GM13977 (cell line): ENCODE measurements at regions not wholly inside any gene's neighbourhood (a gene's known extent, or its start where the extent isn't known, plus 50 kb on each side); places are given as distances from the start of the nearest gene placed in this dataset.

Source experiments
- DNase-seq: peaks from one replicate; pipeline ENCODE4 v3.0.0; 2012; ENCODE audit warnings: low spot score
- in situ Hi-C: fragments of 300-500 bp; cut with MboI; formaldehyde crosslinking; loops from one replicate; pipeline ENCODE4 v1.12.0; 2022; ENCODE audit warnings: low sequenced_read_pairs, low pct_unique_long_range_greater_than_20kb, mixed read lengths, inconsistent platforms; ENCODE audit not compliant: unreplicated experiment
- TF ChIP-seq, protein P1 (sequence below): IDR thresholded peaks from 2 replicates; pipeline ENCODE4 v1.5.1; 2012; ENCODE audit warnings: mild to moderate bottlenecking, control low read depth; ENCODE audit not compliant: insufficient read depth; ENCODE audit errors: extremely low read depth, missing control alignments

- in situ Hi-C loops, result no loop called here
- no peak for DNase-seq
- TF ChIP-seq, protein P1, sequence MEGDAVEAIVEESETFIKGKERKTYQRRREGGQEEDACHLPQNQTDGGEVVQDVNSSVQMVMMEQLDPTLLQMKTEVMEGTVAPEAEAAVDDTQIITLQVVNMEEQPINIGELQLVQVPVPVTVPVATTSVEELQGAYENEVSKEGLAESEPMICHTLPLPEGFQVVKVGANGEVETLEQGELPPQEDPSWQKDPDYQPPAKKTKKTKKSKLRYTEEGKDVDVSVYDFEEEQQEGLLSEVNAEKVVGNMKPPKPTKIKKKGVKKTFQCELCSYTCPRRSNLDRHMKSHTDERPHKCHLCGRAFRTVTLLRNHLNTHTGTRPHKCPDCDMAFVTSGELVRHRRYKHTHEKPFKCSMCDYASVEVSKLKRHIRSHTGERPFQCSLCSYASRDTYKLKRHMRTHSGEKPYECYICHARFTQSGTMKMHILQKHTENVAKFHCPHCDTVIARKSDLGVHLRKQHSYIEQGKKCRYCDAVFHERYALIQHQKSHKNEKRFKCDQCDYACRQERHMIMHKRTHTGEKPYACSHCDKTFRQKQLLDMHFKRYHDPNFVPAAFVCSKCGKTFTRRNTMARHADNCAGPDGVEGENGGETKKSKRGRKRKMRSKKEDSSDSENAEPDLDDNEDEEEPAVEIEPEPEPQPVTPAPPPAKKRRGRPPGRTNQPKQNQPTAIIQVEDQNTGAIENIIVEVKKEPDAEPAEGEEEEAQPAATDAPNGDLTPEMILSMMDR, result no peak
Measured at GRCh38 chr5:124806373-124807077, 60.1 kb upstream of the ZNF608 start.

- DNase-seq, result no peak
- TF ChIP-seq, protein P1, result no peak
- in situ Hi-C loops, result no loop called here
Measured at GRCh38 chr5:124808842-124809268, 62.4 kb upstream of the ZNF608 start.

- TF ChIP-seq, protein P1, result no peak
- DNase-seq, result no peak
- in situ Hi-C loops, result no loop called here
Measured at GRCh38 chr5:124810396-124811006, 64.1 kb upstream of the ZNF608 start.

GRCh38 chr5:124812771-124813358 lies 66.4 kb upstream of the ZNF608 start:
- in situ Hi-C loops, result no loop called here

GRCh38 chr5:124816381-124816780 lies 69.9 kb upstream of the ZNF608 start:
- no peak for DNase-seq
- in situ Hi-C loops, result no loop called here
- TF ChIP-seq, protein P1, result no peak

More at GRCh38 chr5:124812771-124813358, 66.4 kb upstream of the ZNF608 start:
- no peak for DNase-seq
- TF ChIP-seq, protein P1, result no peak

GRCh38 chr5:124819201-124819600 lies 72.8 kb upstream of the ZNF608 start:
- no peak for DNase-seq
- in situ Hi-C loops, result no loop called here
- TF ChIP-seq, protein P1, result no peak
